ENCODE measurements at regions not wholly inside any gene's neighbourhood (a gene's known extent, or its start where the extent isn't known, plus 50 kb on each side); places are given as distances from the start of the nearest gene placed in this dataset.

DNA sequence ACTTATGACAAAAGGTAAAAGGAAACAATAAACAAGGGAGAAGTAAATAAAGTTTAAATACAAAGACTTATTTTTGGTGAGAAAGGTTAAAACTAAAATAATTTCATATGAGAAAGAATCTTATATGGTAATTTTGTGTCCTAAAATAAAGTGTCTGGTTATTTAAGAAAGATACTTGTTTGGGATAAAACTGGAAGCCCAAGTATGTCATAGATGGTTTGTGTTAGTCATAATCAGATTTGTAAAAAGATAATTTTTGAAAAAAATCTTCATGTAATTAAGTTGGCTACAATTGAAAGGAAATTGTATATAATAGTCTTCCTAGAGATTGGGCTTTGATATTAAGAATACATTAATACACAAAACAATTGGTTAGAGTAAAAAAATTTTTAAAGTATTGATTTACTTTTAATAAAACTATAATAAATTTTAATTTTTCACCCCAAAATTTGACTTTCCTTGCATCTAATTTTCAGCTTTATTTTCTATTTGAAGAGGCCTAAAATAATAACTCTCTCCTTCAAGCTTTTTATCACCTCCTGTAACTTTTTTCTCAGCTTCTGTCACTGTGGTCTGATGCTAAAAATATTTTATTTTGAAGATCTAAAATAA lies 315.6 kb downstream of the SLITRK5 start:
- no peak for TF ChIP-seq FOXK1 (CRISPR knock-in tag; IDR thresholded peaks at IDR 0.05)
- TF ChIP-seq, protein P1, sequence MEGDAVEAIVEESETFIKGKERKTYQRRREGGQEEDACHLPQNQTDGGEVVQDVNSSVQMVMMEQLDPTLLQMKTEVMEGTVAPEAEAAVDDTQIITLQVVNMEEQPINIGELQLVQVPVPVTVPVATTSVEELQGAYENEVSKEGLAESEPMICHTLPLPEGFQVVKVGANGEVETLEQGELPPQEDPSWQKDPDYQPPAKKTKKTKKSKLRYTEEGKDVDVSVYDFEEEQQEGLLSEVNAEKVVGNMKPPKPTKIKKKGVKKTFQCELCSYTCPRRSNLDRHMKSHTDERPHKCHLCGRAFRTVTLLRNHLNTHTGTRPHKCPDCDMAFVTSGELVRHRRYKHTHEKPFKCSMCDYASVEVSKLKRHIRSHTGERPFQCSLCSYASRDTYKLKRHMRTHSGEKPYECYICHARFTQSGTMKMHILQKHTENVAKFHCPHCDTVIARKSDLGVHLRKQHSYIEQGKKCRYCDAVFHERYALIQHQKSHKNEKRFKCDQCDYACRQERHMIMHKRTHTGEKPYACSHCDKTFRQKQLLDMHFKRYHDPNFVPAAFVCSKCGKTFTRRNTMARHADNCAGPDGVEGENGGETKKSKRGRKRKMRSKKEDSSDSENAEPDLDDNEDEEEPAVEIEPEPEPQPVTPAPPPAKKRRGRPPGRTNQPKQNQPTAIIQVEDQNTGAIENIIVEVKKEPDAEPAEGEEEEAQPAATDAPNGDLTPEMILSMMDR (IDR thresholded peaks at IDR 0.05) = no peak
- TF ChIP-seq, protein P2, sequence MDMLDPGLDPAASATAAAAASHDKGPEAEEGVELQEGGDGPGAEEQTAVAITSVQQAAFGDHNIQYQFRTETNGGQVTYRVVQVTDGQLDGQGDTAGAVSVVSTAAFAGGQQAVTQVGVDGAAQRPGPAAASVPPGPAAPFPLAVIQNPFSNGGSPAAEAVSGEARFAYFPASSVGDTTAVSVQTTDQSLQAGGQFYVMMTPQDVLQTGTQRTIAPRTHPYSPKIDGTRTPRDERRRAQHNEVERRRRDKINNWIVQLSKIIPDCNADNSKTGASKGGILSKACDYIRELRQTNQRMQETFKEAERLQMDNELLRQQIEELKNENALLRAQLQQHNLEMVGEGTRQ (CRISPR knock-in tag; IDR thresholded peaks at IDR 0.05) = no peak
